ENCODE measurements at regions not wholly inside any gene's neighbourhood (a gene's known extent, or its start where the extent isn't known, plus 50 kb on each side); places are given as distances from the start of the nearest gene placed in this dataset.

DNA sequence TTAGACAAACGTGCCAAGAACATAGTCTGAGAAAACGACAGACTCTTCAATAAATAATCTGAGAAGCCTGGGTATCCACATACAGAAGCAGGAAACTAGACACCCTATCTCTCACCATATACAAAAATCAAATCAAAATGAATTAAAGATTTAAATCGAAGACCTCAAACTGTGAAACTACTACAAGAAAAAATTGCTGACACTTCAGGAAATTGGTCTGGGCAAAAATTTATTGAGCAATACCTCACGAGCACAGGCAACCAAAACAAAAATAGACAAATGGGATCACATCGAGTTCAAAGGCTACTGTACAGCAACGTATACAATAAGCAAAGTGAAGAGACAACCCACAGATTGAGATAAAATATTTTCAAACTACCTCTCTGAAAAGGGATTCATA lies 292.8 kb upstream of the RGS18 start:
- CTCF ChIA-PET: no interaction called here
- Mint-ChIP-seq H3K27me3 (ENCODE audit: low read depth) (no peaks in the 10 kb centered on the region), H3K27ac (no peak overlapping the region), H3K4me1 (ENCODE audit: low read depth) (no peaks in the 10 kb centered on the region), H3K4me3 (no peak overlapping the region), H3K9me3 (peaks cover 14% of the 10 kb centered on the region), H3K36me3 (ENCODE audit: low read depth) (no peaks in the 10 kb centered on the region)
- intact Hi-C loops (cut with micrococcal nuclease): no loop called here
- no peak for DNase-seq

DNA sequence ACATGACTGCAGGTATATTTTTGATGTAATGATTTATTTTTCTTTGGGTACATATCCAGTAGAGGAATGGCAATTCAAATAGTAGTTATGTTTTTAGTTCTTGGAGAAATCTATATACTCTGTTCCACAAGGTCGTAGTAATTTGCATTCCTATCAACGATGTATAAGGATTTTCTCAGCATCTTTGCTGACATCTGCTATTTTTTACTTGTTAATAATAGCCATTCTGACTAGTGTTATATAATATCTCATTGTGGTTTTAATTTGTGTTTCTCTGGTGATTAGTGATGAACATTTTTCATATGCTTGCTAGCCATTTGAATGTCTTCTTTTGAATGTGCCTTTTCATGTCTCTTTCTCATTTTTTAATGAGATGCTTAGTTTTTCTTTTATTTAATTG lies 292.1 kb upstream of the RGS18 start:
- no peaks in the 10 kb centered on the region for H3K36me3 Mint-ChIP-seq (ENCODE audit: low read depth)
- intact Hi-C loops (cut with micrococcal nuclease): no loop called here

DNA sequence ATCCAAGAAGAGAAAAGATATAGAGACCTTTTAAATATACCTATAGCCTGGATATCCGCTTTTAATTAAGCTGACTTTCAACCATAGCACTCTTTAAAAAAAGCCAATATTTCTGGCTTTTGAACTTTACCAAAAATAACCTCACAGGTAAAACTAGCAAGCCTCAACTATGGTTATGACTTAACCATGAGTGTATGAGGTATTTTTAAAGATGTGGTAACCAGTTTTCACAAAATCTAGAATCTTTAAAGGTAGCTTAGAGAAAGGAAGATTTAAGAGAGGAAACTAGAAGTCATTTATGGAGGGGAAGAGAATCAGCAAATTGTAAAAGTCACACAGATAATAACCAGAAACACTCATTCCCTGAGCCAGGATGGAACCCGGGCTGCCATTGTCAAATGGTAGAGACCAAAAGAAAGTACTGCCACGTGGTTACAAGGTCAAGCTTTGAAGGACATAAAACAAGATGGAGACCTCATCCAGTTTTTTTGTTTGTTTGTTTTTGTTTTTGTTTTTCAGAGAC lies 288.4 kb upstream of the RGS18 start:
- Mint-ChIP-seq H3K27ac (no peak overlapping the region), H3K4me1 (ENCODE audit: low read depth) (no peaks in the 10 kb centered on the region)

More for the DNA sequence above, 292.1 kb upstream of the RGS18 start:
- peaks cover 13% of the 10 kb centered on the region for H3K9me3 Mint-ChIP-seq
- H3K4me3 Mint-ChIP-seq: no peak overlapping the region
- no peaks in the 10 kb centered on the region for H3K27me3 Mint-ChIP-seq (ENCODE audit: low read depth)
- CTCF ChIA-PET: no interaction called here
- DNase-seq: no peak
- H3K27ac Mint-ChIP-seq: no peak overlapping the region
- H3K4me1 Mint-ChIP-seq (ENCODE audit: low read depth): no peaks in the 10 kb centered on the region

DNA sequence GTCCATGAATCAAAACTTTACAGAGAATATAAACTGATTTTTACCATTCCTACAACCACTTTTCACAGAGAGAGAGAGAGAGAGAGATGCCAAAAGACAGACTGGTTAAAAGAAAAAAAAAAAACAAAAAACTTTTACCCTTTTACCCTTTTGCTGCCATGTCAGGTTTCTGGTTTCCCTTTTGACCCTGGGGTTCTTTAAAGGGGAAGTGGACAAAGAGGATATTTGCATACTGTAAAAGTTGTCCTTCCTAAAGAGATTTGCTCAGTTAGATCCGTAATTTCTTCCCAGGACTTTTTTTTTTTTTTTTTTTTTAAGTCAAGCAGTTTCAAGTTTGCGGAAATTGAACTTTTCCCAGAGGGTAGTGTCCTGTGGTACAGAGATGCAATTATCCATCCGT lies 287.8 kb upstream of the RGS18 start:
- intact Hi-C loops (cut with micrococcal nuclease): no loop called here
- H3K36me3 Mint-ChIP-seq (ENCODE audit: low read depth): no peaks in the 10 kb centered on the region
- H3K4me1 Mint-ChIP-seq (ENCODE audit: low read depth): no peaks in the 10 kb centered on the region
- peaks cover 2% of the 10 kb centered on the region for H3K9me3 Mint-ChIP-seq
- DNase-seq: no peak
- no peak overlapping the region for H3K4me3 Mint-ChIP-seq
- CTCF ChIA-PET: no interaction called here
- no peak overlapping the region for H3K27ac Mint-ChIP-seq
- H3K27me3 Mint-ChIP-seq (ENCODE audit: low read depth): no peaks in the 10 kb centered on the region

More for the DNA sequence above, 288.4 kb upstream of the RGS18 start:
- Mint-ChIP-seq H3K9me3 (peaks cover 6% of the 10 kb centered on the region), H3K4me3 (no peak overlapping the region), H3K27me3 (ENCODE audit: low read depth) (no peaks in the 10 kb centered on the region), H3K36me3 (ENCODE audit: low read depth) (no peaks in the 10 kb centered on the region)
- intact Hi-C loops (cut with micrococcal nuclease): no loop called here
- CTCF ChIA-PET: no interaction called here
- DNase-seq: no peak

DNA sequence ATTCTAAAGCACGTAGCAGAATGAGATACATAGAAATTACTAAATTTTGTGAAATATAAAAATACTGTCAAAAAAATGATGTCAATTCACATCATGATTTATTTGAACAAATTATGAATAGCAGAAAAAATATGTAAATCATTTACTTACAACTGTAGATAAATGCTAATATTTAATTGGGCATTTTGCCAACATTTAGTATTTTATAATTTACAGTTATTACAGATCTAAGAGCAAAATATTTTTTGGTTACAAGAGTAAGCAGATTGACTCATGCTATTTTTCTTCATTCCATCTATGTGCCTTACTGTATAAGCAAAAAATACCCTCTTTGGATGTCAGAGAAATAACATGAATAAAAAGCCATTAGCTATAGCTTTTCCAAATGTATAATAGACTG lies 282.3 kb upstream of the RGS18 start:
- H3K27me3 Mint-ChIP-seq (ENCODE audit: low read depth): no peaks in the 10 kb centered on the region
- H3K4me1 Mint-ChIP-seq (ENCODE audit: low read depth): no peaks in the 10 kb centered on the region
- CTCF ChIA-PET: no interaction called here
- no peak for DNase-seq
- H3K9me3 Mint-ChIP-seq: no peaks in the 10 kb centered on the region
- intact Hi-C loops (cut with micrococcal nuclease): no loop called here
- H3K27ac Mint-ChIP-seq: no peak overlapping the region
- H3K36me3 Mint-ChIP-seq (ENCODE audit: low read depth): no peaks in the 10 kb centered on the region
- no peak overlapping the region for H3K4me3 Mint-ChIP-seq

DNA sequence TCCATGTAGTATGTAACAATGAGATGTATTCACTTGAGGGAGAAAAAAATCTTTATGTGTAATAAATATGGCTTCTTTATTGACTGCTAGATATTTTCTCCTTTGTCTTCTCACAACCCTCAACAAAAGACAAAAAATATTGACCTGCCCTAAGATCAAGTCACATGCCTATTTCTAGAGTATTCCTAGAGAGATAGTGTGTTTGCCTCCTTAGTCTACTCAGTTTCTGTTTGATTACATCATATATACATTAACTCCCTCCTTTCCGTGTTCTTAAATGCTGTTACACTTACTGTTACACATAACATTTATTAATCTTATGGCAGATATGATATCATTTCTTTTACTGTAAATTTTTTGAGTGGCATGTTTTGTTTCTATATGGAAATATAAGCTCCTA lies 281.6 kb upstream of the RGS18 start:
- intact Hi-C loops (cut with micrococcal nuclease): no loop called here
- H3K27ac Mint-ChIP-seq: no peak overlapping the region
- CTCF ChIA-PET: no interaction called here

DNA sequence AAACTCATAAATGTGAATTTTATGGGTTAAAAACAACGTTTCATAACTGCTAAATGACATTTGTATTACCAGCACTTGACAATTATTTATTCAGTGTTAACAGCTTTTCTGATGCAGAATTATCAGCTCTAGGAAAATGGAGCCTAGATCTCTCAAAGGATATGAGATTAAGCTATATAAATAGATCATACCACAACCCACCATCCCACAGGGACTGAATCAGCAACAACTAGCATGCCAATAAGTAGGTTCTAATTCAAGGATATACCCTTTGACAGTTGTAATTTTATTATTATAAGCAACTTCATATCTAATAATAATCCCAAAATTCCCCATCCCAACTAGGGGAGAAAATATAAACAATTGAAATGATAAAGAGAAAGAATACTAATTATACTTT lies 275.4 kb upstream of the RGS18 start:
- CTCF ChIA-PET: no interaction called here
- Mint-ChIP-seq H3K27ac (no peak overlapping the region), H3K27me3 (ENCODE audit: low read depth) (no peaks in the 10 kb centered on the region), H3K4me3 (no peak overlapping the region), H3K9me3 (no peaks in the 10 kb centered on the region), H3K36me3 (ENCODE audit: low read depth) (no peaks in the 10 kb centered on the region), H3K4me1 (ENCODE audit: low read depth) (no peaks in the 10 kb centered on the region)
- intact Hi-C loops (cut with micrococcal nuclease): no loop called here
- DNase-seq: no peak

More for the DNA sequence above, 281.6 kb upstream of the RGS18 start:
- DNase-seq: no peak
- Mint-ChIP-seq H3K9me3 (no peaks in the 10 kb centered on the region), H3K36me3 (ENCODE audit: low read depth) (no peaks in the 10 kb centered on the region), H3K27me3 (ENCODE audit: low read depth) (no peaks in the 10 kb centered on the region), H3K4me1 (ENCODE audit: low read depth) (no peaks in the 10 kb centered on the region), H3K4me3 (no peak overlapping the region)

DNA sequence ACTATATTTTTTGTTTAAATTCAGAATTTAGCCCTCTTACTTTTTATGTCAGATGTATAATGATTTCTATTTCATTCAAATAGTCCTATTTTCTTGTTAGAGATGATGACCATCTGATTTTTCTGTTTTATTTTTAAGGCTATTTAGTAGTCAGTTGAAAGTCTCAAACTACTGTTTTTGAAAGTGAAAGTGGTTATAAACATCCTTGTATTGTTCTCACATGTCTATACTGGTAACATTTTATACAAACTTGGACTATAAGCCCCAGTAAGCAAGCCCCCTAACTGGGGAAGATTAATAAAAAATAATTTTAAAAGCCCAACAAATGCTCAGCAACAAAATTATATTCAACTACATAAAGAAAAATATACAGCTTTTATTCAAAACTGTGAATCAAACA lies 271.3 kb upstream of the RGS18 start:
- Mint-ChIP-seq H3K4me3 (no peak overlapping the region), H3K36me3 (ENCODE audit: low read depth) (no peaks in the 10 kb centered on the region), H3K27me3 (ENCODE audit: low read depth) (no peaks in the 10 kb centered on the region), H3K9me3 (no peaks in the 10 kb centered on the region), H3K27ac (no peak overlapping the region), H3K4me1 (ENCODE audit: low read depth) (no peaks in the 10 kb centered on the region)
- DNase-seq: no peak
- intact Hi-C loops (cut with micrococcal nuclease): no loop called here
- CTCF ChIA-PET: no interaction called here

DNA sequence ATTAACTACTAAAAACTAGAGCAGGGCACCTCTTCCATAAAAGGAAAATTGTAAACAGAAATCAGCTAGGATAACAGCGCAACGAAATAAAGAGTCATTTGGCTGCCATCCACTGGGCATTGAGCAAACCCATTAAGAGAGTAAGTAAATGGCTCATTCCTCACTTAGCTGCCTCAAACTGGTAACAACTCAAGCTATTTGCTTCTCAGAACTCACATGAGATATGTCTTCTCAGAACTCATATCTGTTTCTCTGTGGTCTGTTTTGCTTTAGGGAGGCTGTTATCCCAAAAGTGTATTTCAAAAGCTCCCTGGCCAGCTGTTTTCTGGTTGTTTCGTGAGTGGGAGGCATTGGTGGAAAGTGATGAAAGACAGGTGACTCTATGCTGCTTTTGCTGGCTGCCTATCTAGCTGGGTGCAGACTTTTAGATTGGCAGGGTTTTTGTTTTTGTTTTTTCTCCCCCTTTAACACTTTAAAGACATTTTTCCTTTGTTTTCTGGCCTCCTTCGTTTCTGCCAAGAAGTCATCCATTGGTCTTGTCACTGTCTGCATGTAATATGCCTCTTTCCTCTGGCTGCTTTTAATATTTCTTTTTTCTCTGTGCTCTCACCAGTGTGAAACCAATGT lies 269.2 kb upstream of the RGS18 start:
- H3K4me3 Mint-ChIP-seq: no peak overlapping the region
- H3K36me3 Mint-ChIP-seq (ENCODE audit: low read depth): no peaks in the 10 kb centered on the region
- no peak for DNase-seq
- intact Hi-C loops (cut with micrococcal nuclease): no loop called here
- no peaks in the 10 kb centered on the region for H3K27me3 Mint-ChIP-seq (ENCODE audit: low read depth)
- no peaks in the 10 kb centered on the region for H3K9me3 Mint-ChIP-seq
- CTCF ChIA-PET: interaction anchor here (0.7 kb wide), 1 partner anchor 1094 kb away, joined by 3 read pairs; no protein-coding TSS in a partner anchor
- H3K27ac Mint-ChIP-seq: no peak overlapping the region
- H3K4me1 Mint-ChIP-seq (ENCODE audit: low read depth): no peaks in the 10 kb centered on the region

DNA sequence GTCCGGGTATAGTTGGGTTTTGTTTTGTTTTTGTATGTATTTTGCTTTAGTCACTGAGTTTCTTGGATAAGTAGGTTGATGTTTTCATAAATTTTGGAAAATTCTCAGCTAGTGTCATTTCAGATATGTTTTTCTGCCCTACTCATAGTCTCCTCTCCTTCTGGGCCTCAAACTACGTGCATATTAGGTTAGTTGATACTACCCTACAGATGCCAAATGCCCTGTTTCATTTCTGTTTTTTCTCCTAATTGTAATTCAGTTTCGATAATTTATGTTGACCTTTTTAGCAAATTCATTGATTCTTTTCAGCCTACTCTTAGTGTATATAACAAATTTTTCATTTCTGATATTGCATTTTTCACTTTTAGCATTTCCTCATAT lies 268.6 kb upstream of the RGS18 start:
- Mint-ChIP-seq H3K27me3 (ENCODE audit: low read depth) (no peaks in the 10 kb centered on the region), H3K9me3 (no peaks in the 10 kb centered on the region), H3K4me3 (no peak overlapping the region), H3K27ac (no peak overlapping the region), H3K4me1 (ENCODE audit: low read depth) (no peaks in the 10 kb centered on the region), H3K36me3 (ENCODE audit: low read depth) (no peaks in the 10 kb centered on the region)
- CTCF ChIA-PET: interaction anchor here (0.7 kb wide), 1 partner anchor 1095 kb away, joined by 3 read pairs; no protein-coding TSS in a partner anchor
- intact Hi-C loops (cut with micrococcal nuclease): no loop called here
- no peak for DNase-seq

DNA sequence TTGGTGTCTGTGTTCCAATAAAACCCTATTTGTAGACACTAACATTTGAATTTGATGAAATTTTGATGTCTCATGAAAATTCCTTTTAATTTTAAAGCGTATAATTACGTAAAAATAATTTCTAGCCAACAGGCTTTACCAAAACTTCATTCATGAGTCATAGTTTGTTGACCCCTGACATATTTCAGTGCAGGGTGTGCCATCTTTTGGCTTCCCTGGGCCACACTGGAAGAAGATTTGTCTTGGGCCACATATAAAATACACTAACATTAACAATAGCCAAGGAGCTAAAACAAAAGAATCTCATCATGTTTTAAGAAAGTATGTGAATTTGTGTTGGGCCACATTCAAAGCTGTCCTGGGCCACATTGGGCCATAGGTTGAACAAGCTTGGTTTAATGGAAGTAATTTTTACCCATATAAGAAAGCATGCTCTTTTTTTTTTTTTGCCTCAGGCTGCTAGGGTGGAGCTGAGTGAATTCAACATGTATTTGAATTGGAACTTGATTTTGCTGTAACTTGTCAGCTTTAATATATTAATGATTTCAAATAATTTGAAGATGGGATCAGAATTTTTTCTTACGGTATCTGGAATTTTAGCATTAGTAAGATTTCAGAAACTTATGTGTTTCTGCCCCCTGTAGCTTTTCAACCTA lies 267.7 kb upstream of the RGS18 start:
- no peaks in the 10 kb centered on the region for H3K9me3 Mint-ChIP-seq
- H3K4me3 Mint-ChIP-seq: no peak overlapping the region
- CTCF ChIA-PET: no interaction called here
- no peak for DNase-seq
- H3K4me1 Mint-ChIP-seq (ENCODE audit: low read depth): no peaks in the 10 kb centered on the region
- no peaks in the 10 kb centered on the region for H3K27me3 Mint-ChIP-seq (ENCODE audit: low read depth)
- no peaks in the 10 kb centered on the region for H3K36me3 Mint-ChIP-seq (ENCODE audit: low read depth)
- intact Hi-C loops (cut with micrococcal nuclease): no loop called here
- H3K27ac Mint-ChIP-seq: no peak overlapping the region

DNA sequence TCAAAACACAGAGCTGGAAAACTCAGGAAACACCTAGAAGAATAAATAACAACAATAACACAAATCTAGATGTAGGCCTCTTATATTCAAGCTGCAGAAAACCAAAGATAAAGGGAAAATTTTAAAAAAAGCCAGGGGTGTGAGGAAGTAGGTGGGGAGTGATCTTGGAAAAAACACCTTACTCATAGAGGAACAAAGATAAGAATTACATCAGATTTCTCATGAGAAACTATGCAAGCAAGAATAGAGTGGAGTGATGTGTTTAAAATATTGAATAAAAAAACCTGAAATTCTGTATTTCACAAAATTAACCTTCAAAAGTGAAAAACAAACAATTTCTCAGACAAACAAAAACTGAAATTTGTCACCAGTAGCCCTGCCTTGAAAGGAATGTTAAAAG lies 265.5 kb upstream of the RGS18 start:
- intact Hi-C loops (cut with micrococcal nuclease): no loop called here

DNA sequence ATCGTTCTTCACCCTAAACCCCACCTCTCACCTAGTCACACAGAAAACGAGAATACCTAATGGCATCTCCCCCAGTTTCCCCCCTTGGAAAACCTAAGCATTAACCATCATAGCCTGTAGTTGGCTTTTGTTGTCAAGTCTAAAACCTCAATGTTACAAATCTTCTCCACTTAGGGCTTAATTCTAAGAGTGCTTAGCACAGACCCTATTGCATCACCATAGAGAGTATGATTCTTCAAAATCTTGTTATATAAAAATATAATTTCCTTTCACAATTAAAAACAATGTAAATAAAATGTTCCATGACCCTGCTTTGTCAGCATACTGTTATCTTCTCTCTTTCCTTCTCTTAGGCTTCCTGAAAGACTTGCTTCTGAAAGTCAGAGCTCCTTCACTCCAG lies 263.2 kb upstream of the RGS18 start:
- CTCF ChIA-PET: interaction anchor here (1.2 kb wide), 1 partner anchor 17 kb away, joined by 3 read pairs; no protein-coding TSS in a partner anchor
- DNase-seq: no peak
- Mint-ChIP-seq H3K9me3 (no peaks in the 10 kb centered on the region), H3K4me3 (no peak overlapping the region), H3K4me1 (ENCODE audit: low read depth) (no peaks in the 10 kb centered on the region), H3K36me3 (ENCODE audit: low read depth) (no peaks in the 10 kb centered on the region), H3K27me3 (ENCODE audit: low read depth) (no peaks in the 10 kb centered on the region), H3K27ac (no peak overlapping the region)
- intact Hi-C loops (cut with micrococcal nuclease): no loop called here

More for the DNA sequence above, 265.5 kb upstream of the RGS18 start:
- Mint-ChIP-seq H3K4me1 (ENCODE audit: low read depth) (no peaks in the 10 kb centered on the region), H3K9me3 (no peaks in the 10 kb centered on the region), H3K36me3 (ENCODE audit: low read depth) (no peaks in the 10 kb centered on the region), H3K27ac (no peak overlapping the region), H3K4me3 (no peak overlapping the region), H3K27me3 (ENCODE audit: low read depth) (no peaks in the 10 kb centered on the region)
- CTCF ChIA-PET: interaction anchor here (0.7 kb wide), 1 partner anchor 60 kb away, joined by 3 read pairs; no protein-coding TSS in a partner anchor
- DNase-seq: no peak

Measured in activated naive CD4-positive, alpha-beta T cell treated with anti-CD3 and anti-CD28 coated beads for 36 hours (primary cell).